Nucleus accumbens (tissue), 56 donors: ENCODE measurements at regions not wholly inside any gene's neighbourhood (a gene's known extent, or its start where the extent isn't known, plus 50 kb on each side); places are given as distances from the start of the nearest gene placed in this dataset.
"Not testable (repeated sequence)": the region's sequence is repeated elsewhere in the genome, so short reads cannot be mapped to it uniquely, and the experiment has no call there.

ENCODE experiments used
- DNase-seq, 56 donors: peaks; one replicate each; lab custom pipeline; 2025; lab: John Stamatoyannopoulos, UW

DNA sequence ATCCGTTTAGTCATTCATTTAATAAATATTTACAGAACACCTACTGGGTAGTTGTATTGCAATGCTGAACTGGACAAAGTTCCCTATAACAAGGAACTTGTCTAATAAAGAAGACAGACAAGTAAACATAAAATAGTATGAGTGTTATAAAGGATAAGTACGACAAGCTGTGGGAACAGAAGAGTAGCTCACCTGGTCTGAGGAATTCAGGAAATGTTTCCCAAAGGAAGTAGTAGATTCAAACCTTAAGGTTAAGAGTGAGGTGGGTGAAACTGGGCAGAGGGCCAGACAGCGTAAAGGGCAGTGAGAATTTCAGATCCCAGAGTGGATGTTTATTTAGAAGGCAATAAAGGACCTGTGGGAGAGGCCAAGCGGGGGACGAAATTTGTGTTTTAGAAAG is 72.3 kb upstream of the CD2AP start:
- no peak for DNase-seq

DNA sequence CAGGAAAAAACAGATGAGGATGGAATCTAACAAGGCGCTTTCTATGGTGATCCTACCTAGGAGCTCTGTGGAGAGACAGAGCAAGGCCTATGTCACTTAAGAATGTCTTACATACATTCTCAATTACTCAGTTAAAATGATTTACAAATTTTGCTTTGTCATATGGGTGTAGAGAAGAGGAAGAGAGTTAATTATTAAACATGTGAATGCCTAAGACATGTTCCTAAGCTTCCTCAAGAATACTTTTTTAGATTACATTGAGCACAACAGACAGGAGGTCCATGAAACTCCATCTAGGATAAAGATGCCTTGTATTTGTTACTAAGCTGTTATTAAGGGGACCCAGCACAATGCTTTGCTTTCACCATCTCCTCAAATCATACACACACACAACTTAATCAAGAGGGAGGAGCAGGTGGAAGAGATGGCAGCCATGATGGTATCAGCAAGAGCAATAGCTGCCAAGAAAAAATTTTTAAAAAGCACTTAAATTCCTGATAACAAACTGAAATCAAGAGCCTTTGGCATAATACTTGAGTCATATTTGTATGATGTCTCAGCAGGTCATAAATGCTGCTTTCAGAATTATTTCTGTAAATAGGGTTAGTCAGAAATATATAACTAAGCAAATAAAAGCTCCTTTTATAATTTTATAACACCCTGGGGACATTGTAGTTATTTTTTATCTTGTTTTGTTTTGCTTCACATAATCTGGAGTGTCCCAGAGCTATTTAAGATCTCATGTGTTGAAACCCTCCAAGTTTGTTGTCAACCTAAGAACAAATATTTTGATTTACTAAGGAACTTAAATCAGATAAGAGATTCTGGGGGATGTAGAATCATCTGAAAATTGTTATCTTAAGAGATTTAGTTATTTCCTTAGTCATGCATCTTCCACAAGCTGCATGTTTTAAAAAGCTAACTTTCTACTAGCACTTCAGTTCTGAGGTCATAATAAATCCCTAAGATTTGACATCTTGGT is 70.0 kb upstream of the CD2AP start:
- DNase-seq, result no peak

DNA sequence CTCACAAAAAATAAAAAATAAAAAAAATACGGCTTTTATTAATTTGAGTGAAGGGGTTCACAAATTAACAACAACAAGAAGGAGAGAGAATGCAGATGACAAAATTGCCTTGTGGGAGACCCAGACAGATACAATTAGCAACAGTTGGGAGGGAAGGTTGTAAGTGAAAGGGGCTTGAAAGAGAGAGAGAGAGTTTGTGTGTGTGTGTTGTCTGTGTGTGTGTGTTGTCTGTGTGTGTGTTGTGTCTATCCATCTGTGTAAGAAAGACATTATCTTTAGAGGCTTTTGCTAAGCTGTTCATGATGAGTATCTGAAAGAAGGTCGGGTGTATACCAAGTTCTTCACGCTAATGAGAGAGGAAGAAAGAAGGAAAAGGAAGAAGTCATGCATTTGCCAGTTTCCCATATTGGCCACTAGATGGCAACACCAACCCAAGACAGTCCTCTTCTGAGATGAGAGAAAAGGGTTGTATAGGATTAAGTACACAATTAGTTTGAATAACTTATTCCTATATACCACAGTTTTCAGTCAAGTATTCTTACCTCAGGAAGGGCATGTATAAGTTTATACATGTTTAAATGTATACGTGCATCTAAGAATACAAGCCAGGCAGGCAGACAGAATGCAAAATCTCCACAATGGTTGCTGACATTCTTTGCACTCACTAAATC is 63.7 kb upstream of the CD2AP start:
- DNase-seq, result peak in 21 of 56 donors; percentile 1 to 53 (median 4)

DNA sequence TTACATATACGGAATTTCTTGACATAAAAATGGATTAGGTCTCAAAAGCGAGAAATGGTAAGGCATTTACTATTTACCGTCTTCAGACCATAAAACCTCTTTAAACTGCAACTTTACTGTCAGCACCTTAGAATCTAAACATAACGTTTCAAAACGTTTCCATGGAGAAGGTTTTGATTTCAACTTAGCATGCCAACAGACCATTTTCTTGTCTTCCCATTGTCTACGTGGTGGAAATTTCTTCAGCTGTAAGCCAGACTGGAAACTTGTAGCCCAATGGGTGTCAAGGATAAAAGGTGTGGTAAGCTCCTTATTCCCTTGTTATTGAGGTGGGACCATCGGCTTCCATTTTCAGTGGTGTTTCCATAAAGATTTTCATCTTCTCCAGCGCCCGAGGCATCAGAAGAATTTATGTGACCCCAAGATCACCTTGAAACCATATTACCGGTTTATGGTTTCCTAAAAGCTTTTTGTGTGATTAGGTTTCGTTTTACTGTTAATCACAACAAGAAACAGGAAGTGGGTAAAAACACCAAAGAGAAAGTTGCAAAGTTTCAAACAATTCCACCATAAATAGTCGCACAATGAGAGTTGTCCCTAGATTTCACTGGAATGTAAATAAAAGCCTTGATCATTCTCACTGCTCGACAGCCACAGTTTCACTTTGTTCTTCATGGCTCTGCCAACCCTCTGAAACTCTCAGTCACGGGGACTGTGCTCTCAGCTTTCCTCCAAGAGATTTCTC is 63.0 kb upstream of the CD2AP start:
- DNase-seq, result peak in 1 of 56 donors; percentile 1

DNA sequence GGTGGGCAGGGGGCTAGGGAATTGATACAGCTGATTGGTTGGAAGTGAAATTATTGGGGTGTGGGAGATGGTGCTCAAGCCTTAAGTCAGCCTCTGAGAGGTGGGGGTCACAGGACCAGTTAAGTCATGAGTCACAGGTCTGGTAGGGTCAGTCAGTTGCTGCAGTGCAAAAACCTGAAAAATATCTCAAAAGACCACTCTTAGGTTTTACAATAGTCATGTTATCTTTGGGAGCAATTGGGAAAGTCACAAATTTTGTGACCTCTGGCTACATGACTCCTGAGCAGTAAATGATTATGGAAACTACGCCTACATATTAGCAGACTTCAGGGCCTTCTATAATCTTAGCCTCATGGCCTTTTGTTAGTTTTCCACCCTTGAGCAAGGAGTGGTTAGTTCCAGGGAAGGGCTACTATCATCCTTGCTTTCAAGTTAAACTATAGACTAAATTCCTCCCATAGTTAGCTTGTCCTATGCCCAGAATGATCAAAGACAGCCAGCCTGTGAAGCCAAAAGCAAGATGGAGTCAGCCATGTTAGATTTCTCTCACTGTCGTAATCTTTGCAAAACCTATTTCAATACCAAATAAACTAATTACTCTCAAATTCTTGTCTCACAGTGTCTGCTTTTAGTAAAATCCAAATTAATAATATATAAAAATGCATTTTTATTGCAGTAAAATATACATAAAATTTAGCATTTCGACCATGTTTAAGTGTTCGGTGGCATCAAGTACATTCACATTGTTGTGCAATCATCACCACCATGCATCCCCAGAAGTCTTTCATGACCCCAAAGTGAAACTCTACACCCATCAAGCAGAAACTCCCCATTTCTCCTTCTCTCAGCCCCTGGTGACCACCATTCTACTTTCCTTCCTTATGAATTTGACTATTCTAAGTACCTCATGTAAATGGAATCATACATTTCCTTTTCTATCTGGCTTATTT is 60.9 kb upstream of the CD2AP start:
- DNase-seq, result no peak

DNA sequence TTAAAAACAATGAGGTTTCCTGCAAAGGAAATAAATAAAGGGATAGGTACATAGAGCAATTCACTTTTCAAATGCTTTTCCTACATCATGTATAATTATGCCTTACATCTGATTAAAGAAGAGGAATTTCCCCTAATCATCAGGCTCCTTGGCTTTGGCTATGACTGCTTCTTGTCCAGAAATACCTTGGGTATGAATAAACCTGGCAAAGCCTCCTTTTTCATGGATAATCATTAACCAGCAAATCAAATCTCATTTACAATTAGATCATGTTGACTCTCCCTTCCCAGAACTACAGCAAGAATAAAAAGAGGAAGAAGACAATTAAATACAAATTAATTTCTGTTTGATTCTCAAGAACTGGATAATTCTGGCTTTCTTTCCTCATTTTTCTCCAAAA is 58.0 kb upstream of the CD2AP start:
- no peak for DNase-seq

DNA sequence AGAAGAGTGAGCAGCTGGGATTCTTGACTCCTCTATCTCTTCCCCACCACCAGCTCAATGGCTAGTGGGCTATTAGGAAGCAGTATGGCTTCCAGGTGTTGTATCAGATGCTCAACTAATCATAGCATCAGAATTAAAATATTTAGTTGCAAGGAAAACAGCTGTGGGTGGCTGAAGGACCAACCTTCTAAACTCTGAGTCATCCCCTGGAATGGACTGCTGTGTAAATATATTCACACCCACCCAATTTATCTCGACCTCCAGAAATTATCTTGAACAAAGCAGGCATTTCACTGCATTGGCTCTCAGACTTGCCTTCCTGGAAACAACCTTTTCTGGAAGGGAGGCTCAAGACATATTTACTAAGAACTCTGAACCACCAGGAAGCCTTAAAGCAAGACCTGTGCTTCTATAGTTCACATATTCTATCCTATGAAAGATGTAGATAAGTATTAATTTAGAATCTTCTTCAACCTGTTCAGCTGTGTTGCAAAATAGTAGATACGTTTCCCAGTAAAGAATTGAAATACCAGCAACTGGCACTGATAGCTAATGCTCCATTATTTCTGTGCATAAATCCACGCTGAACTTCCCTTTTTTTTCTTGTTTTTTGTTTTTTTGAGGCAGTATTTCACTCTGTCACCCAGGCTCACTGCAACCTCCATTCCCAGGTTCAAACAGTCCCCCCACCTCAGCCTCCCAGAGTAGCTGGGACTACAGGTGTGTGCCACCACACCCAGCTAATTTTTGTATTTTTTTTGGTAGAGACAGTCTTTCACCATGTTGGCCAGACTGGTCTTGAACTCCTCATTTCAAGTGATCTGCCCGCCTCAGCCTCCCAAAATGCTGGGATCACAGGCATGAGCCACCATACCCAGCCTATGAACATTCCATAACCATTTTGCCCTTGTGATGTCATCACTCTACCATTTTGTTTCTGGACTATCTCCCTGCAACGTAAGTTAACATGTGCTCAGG is 56.9 kb upstream of the CD2AP start:
- DNase-seq, result no peak

DNA sequence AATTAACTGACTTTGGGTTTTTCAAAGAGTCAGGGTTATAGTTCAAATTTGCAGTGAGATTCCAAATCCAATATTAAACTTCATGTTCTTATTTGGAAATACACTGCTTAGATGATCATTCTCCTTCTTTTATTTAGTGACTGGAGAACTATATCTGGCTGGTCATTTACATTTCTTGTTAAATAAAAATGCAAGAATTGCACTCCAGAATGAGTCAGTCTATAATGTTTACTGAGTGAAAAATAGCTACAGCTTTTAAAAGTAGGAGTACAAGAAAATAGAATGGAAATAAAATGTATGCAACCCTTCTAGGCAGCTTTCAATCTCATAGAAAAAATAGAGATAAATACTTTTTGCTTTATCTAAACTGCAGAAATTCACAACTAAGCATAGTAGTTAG is 54.5 kb upstream of the CD2AP start:
- DNase-seq, result no peak

DNA sequence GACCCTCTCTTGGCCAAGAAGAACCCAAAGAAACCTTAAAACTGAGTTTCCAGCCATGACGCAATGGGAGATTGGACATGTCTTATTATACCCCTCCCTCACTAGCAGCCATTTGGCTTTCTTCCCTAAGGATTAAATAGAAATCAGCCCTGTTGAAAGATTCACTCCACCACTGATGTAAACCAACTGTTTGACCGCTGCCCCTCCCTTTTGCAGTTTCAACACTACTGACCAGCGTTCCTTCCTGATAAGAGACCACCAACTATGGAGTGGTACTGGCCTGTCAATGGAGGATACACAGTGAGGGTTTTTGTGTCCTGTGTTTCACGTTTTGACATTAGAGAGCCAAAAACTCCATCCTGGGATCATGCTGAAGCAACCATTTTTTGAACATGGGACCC is 53.2 kb upstream of the CD2AP start:
- no peak for DNase-seq

DNA sequence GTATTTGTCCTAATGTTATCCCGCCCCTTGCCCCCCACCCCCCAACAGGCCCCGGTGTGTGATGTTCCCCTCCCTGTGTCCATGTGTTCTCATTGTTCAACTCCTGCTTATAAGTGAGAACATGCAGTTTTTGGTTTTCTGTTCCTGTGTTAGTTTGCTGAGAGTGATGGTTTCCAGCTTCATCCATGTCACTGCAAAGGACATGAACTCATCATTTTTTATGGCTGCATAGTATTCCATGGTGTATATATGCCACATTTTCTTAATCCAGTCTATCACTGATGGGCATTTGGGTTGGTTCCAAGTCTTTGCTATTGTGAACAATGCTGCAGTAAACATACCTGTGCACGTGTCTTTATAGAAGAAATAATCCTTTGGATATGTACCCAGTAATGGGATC is 51.9 kb upstream of the CD2AP start:
- DNase-seq, result not testable (repeated sequence)

DNA sequence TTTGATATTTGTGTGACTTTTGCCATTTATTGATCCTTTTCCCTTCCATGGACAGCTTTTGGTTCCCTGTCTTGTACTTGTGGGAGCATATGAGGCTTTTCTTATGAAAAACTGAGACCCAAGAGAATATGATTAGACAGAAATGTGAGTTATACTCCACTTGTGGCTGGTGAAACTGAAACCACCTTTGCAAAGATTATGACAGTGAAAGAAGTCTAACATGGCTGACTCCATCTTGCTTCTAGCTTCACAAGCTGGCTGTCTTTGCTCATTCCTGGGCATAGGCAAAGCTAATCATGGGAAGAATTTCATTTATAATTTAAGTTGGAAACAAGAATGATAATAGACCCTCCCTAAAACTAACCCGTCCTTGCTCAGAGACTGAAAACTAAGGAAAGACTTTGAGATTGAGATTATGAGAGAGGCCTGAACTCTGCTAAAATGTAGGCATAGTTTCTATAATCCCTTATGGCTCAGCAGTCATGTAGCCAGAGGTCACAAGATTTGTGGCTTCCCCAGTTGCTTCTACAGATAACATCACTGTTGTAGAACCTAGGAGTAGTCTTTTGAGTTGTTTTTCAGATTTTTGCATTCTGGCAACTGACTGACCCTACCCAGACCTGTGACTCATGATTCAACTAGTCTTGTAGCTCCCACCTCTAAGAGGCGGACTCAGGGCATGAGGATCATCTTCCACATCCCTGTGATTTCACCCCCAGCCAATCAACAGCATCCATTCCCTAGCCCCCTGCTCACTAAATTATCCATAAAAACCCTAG is 50.9 kb upstream of the CD2AP start:
- DNase-seq, result no peak

DNA sequence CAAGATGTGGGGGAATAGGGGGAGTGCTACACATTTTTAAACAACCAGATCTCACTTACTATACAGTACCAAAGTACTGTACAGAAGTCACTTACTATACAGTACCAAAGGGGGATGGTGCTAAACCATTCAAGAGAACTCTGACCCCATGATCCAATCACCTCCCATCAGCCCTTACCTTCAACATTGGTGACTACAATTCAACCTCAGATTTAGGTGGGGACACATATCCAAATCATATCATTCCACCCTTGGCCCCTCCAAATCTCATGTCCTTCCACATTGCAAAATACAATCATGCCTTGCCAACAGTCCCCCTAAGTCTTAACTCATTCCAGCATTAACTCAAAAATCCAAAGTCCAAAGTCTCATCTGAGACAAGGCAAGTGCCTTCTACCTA is 49.9 kb upstream of the CD2AP start:
- no peak for DNase-seq
